NCI-H128 (cell line): ENCODE measurements at regions not wholly inside any gene's neighbourhood (a gene's known extent, or its start where the extent isn't known, plus 50 kb on each side); places are given as distances from the start of the nearest gene placed in this dataset.

Experiments
- DNase-seq: peaks from one replicate; lab custom pipeline; 2025; ENCODE audit not compliant: unreplicated experiment; lab: John Stamatoyannopoulos, UW

GRCh38 chr14:62141139-62141538, 378.9 kb downstream of the SNAPC1 start:
- no peak for DNase-seq

- DNase-seq = no peak
These were observed 381.0 kb downstream of the SNAPC1 start for GRCh38 chr14:62143245-62143644.

- DNase-seq = no peak
These were observed 382.6 kb downstream of the SNAPC1 start for GRCh38 chr14:62144863-62145262.

GRCh38 chr14:62146030-62146429, 383.8 kb downstream of the SNAPC1 start:
- no peak for DNase-seq

GRCh38 chr14:62156052-62156451, 393.8 kb downstream of the SNAPC1 start:
- DNase-seq = no peak

GRCh38 chr14:62158779-62159178, 396.6 kb downstream of the SNAPC1 start:
- no peak for DNase-seq

GRCh38 chr14:62159314-62159713, 397.1 kb downstream of the SNAPC1 start:
- no peak for DNase-seq

- no peak for DNase-seq
These were observed 400.9 kb downstream of the SNAPC1 start for GRCh38 chr14:62162998-62163589.

GRCh38 chr14:62168564-62169155, 406.4 kb downstream of the SNAPC1 start:
- DNase-seq = no peak

GRCh38 chr14:62179367-62180018, 417.3 kb downstream of the SNAPC1 start:
- DNase-seq = peak; percentile 72

- no peak for DNase-seq
These were observed 419.4 kb downstream of the SNAPC1 start for GRCh38 chr14:62181591-62181990.

- DNase-seq = no peak
These were observed 422.9 kb downstream of the SNAPC1 start for GRCh38 chr14:62185078-62185477.

GRCh38 chr14:62187265-62187664, 425.0 kb downstream of the SNAPC1 start:
- DNase-seq = no peak

- no peak for DNase-seq
These were observed 427.5 kb downstream of the SNAPC1 start for GRCh38 chr14:62189698-62190097.

GRCh38 chr14:62206456-62206855, 444.2 kb downstream of the SNAPC1 start:
- no peak for DNase-seq

GRCh38 chr14:62209287-62209899, 447.2 kb downstream of the SNAPC1 start:
- no peak for DNase-seq

GRCh38 chr14:62213516-62213915, 451.3 kb downstream of the SNAPC1 start:
- DNase-seq = peak; percentile 54

GRCh38 chr14:62216121-62216520, 453.9 kb downstream of the SNAPC1 start:
- DNase-seq = no peak

GRCh38 chr14:62234849-62235248, 472.6 kb downstream of the SNAPC1 start:
- no peak for DNase-seq

GRCh38 chr14:62244221-62244620, 482.0 kb downstream of the SNAPC1 start:
- DNase-seq = no peak

- no peak for DNase-seq
These were observed 485.0 kb downstream of the SNAPC1 start for GRCh38 chr14:62247266-62247665.

- DNase-seq = no peak
These were observed 489.0 kb downstream of the SNAPC1 start for GRCh38 chr14:62251237-62251636.
